HepG2 (cell line): ENCODE measurements at regions not wholly inside any gene's neighbourhood (a gene's known extent, or its start where the extent isn't known, plus 50 kb on each side); places are given as distances from the start of the nearest gene placed in this dataset.

Experiments used
- ATAC-seq: fragments of 200-7000 bp; cut with Tn5 transposase; 3 replicates; pipeline ENCODE4 v1.9.1; 2020; ENCODE audit warnings: mild to moderate bottlenecking, moderate library complexity
- BruUV-seq: library from RNA; stranded (reverse); fragments of 400-500 nt; replicated peaks from 2 replicates; lab custom pipeline; 2021; lab: Mats Ljungman, UMichigan
- CTCF ChIA-PET: fragments of 300-600 bp; formaldehyde crosslinking; extraction: SDS; loops from one replicate; lab custom pipeline; 2021; ENCODE audit warnings: low total read pairs, inconsistent platforms, low intra/inter-chr PET ratio; lab: Yijun Ruan, JAX
- POLR2A ChIA-PET: fragments of 350-600 bp; sonication (Branson Sonifier 250); formaldehyde crosslinking; loops from one replicate; lab custom pipeline; 2020; ENCODE audit warnings: antibody characterized with exemption, inconsistent platforms; lab: Yijun Ruan, JAX
- DNase-seq: peaks from one replicate; pipeline ENCODE4 v3.0.0-alpha.2; 2015; ENCODE audit warnings: low spot score
- FAIRE-seq: peaks from 3 replicates; lab custom pipeline; 2011; peaks lifted over from hg19 to GRCh38; lab: Jason Lieb, UNC
- H2AFZ ChIP-seq: one replicate; pipeline ENCODE4 v1.6.1; 2011; ENCODE audit warnings: low read length, inconsistent platforms
- H3K27ac ChIP-seq: fragments of 300-600 bp; 3 replicates; pipeline ENCODE4 v1.8.0; 2011; ENCODE audit warnings: mixed run types, mild to moderate bottlenecking, mixed read lengths, low read length, inconsistent platforms; ENCODE audit not compliant: insufficient read depth; ENCODE audit errors: extremely low read length
- H3K27me3 ChIP-seq, 2 experiments: fragments of 200-600 bp in 1 of 2; 2 replicates in 1 of 2; 3 replicates in 1 of 2; pipeline versions ENCODE4 v1.6.0 to v1.8.0; 2011; ENCODE audit warnings: low read length in 2 of 2, mild to moderate bottlenecking in 2 of 2, moderate library complexity in 2 of 2, inconsistent platforms in 1 of 2; ENCODE audit not compliant: insufficient read depth in 2 of 2, control insufficient read depth in 1 of 2
- H3K36me3 ChIP-seq, 2 experiments: fragments of 200-600 bp in 1 of 2; replicated peaks in 1 of 2; 2 replicates in 1 of 2; 3 replicates in 1 of 2; pipeline versions ENCODE4 v1.5.1 to v1.8.0; 2011; ENCODE audit warnings: low read length in 2 of 2, inconsistent platforms in 1 of 2; ENCODE audit not compliant: insufficient read depth in 2 of 2, control insufficient read depth in 1 of 2
- H3K4me1 ChIP-seq: 2 replicates; pipeline ENCODE4 v1.5.1; 2012; ENCODE audit warnings: low read length, inconsistent platforms; ENCODE audit not compliant: insufficient read depth
- H3K4me2 ChIP-seq: 2 replicates; pipeline ENCODE4 v1.6.0; 2011; ENCODE audit warnings: low read depth, low read length, inconsistent platforms
- H3K4me3 ChIP-seq, 3 experiments: fragments of 200-600 bp in 1 of 3; sonication (generic), shearing (Covaris generic) in 1 of 3; replicated peaks in 1 of 3; 2 replicates each; pipeline ENCODE4 v1.5.1; 2011 to 2016; ENCODE audit warnings: low read length in 3 of 3, inconsistent platforms in 2 of 3, low read depth in 2 of 3, mild to moderate bottlenecking in 2 of 3, control low read depth in 1 of 3, mixed read lengths in 1 of 3; ENCODE audit not compliant: insufficient read depth in 1 of 3
- H3K79me2 ChIP-seq: one replicate; pipeline ENCODE4 v1.6.1; 2011; ENCODE audit warnings: low read length, inconsistent platforms; ENCODE audit not compliant: insufficient read depth
- H3K9ac ChIP-seq: 2 replicates; pipeline ENCODE4 v1.6.0; 2011; ENCODE audit warnings: mild to moderate bottlenecking, low read depth, low read length, inconsistent platforms; ENCODE audit not compliant: insufficient read depth
- H3K9me3 ChIP-seq: 2 replicates; pipeline ENCODE4 v1.5.1; 2012; ENCODE audit warnings: mild to moderate bottlenecking, low read length
- H4K20me1 ChIP-seq: 2 replicates; pipeline ENCODE4 v1.6.0; 2011; ENCODE audit warnings: inconsistent platforms, mild to moderate bottlenecking, low read length, moderate library complexity; ENCODE audit not compliant: insufficient read depth
- ADNP ChIP-seq: sonication (generic); formaldehyde crosslinking; IDR thresholded peaks from 2 replicates; pipeline ENCODE4 v1.4.0; 2020; ENCODE audit warnings: missing genetic modification reagents
- E2F1 ChIP-seq: sonication (generic); formaldehyde crosslinking; IDR thresholded peaks from 2 replicates; pipeline ENCODE4 v1.5.0; 2020; ENCODE audit warnings: missing genetic modification reagents
- ETS1 ChIP-seq: sonication (generic); formaldehyde crosslinking; IDR thresholded peaks from 2 replicates; pipeline ENCODE4 v1.4.0; 2020; ENCODE audit warnings: missing genetic modification reagents
- GABPA ChIP-seq, 2 experiments: IDR thresholded peaks; 2 replicates each; pipeline ENCODE4 v1.6.1; 2011 to 2016; ENCODE audit warnings: low read depth in 2 of 2, low read length in 1 of 2, missing biosample characterization in 1 of 2, missing genetic modification characterization in 1 of 2
- GATAD1 ChIP-seq: IDR thresholded peaks from 2 replicates; pipeline ENCODE4 v1.6.1; 2016; ENCODE audit warnings: missing genetic modification reagents, missing compliant biosample characterization
- HDAC1 ChIP-seq: sonication (generic); formaldehyde crosslinking; IDR thresholded peaks from 2 replicates; pipeline ENCODE4 v1.5.1; 2020; ENCODE audit warnings: mild to moderate bottlenecking, missing genetic modification reagents
- HIC2 ChIP-seq: sonication (generic); formaldehyde crosslinking; IDR thresholded peaks from 2 replicates; pipeline ENCODE4 v1.9.0; 2022; ENCODE audit warnings: low read depth, missing genetic modification reagents
- KDM3A ChIP-seq: IDR thresholded peaks from 2 replicates; pipeline ENCODE4 v1.6.1; 2018; ENCODE audit warnings: low read depth, missing compliant biosample characterization
- ZBTB1 ChIP-seq: sonication (generic); formaldehyde crosslinking; IDR thresholded peaks from 2 replicates; pipeline ENCODE4 v1.4.0; 2020; ENCODE audit warnings: missing genetic modification reagents, borderline replicate concordance
- ZBTB20 ChIP-seq: sonication (generic); formaldehyde crosslinking; IDR thresholded peaks from 2 replicates; pipeline ENCODE4 v1.8.1; 2023; ENCODE audit warnings: missing genetic modification reagents, low read depth, mild to moderate bottlenecking, borderline replicate concordance
- ZNF282 ChIP-seq: fragments of 450-650 bp; IDR thresholded peaks from 2 replicates; pipeline ENCODE4 v1.6.1; 2018; ENCODE audit not compliant: partially characterized antibody
- ZNF556 ChIP-seq: sonication (generic); formaldehyde crosslinking; IDR thresholded peaks from 2 replicates; pipeline ENCODE4 v1.4.0; 2020; ENCODE audit warnings: mild to moderate bottlenecking, missing genetic modification reagents, borderline replicate concordance
- ZNF773 ChIP-seq: sonication (generic); formaldehyde crosslinking; IDR thresholded peaks from 2 replicates; pipeline ENCODE4 v1.4.0; 2020; ENCODE audit warnings: missing genetic modification reagents, borderline replicate concordance
- ZNF839 ChIP-seq: sonication (generic); formaldehyde crosslinking; IDR thresholded peaks from 2 replicates; pipeline ENCODE4 v1.4.0; 2020; ENCODE audit warnings: missing genetic modification reagents, mild to moderate bottlenecking, borderline replicate concordance
- WGBS: methylation state at CpG from one replicate; pipeline ENCODE4 v1.1.6; 2017; ENCODE audit warnings: low lambda C conversion rate; 5-methylcytosine and 5-hydroxymethylcytosine counted together
- in situ Hi-C: cut with HindIII; loops from 2 replicates; pipeline ENCODE4 v1.10.0; 2017; ENCODE audit warnings: low pct_unique_long_range_greater_than_20kb; ENCODE audit not compliant: extremely low pct_ligation_motif_present
- intact Hi-C: fragments of 100-400 bp; cut with micrococcal nuclease; formaldehyde crosslinking; loops from one replicate; pipeline ENCODE4 v1.10.0; 2022; ENCODE audit not compliant: unreplicated experiment

- BruUV-seq, result no TSS peak
- Histone ChIP-seq H3K27me3 (no peaks in the 10 kb centered on the region), H3K4me2 (no peak overlapping the region), H3K4me1 (peaks cover 21% of the 10 kb centered on the region), H3K79me2 (no peaks in the 10 kb centered on the region), H2AFZ (no peak overlapping the region), H3K27ac (no peak overlapping the region), H4K20me1 (no peaks in the 10 kb centered on the region), H3K4me3 (no peak overlapping the region), H3K9ac (no peak overlapping the region), H3K9me3 (no peaks in the 10 kb centered on the region), H3K36me3 (no peaks in the 10 kb centered on the region)
- FAIRE-seq (no peak), DNase-seq (no peak), ATAC-seq (no peak)
- in situ Hi-C loops, result no loop called here
- CTCF ChIA-PET, result no interaction called here
- POLR2A ChIA-PET, result interaction anchor here (1.3 kb wide), 1 partner anchor 71 kb away, joined by 4 read pairs; the partner anchor contains the start of gene CETN3
- 12% methylated on average over 5 of the region's 5 CpGs for WGBS
- intact Hi-C loops, result no loop called here
- TF ChIP-seq ZNF282, result no peak
- TF ChIP-seq ZNF773 (CRISPR knock-in tag), result no peak
- TF ChIP-seq GATAD1 (CRISPR knock-in tag), result no peak
- no peak for TF ChIP-seq E2F1 (CRISPR knock-in tag)
- TF ChIP-seq KDM3A, result no peak
- TF ChIP-seq ADNP (CRISPR knock-in tag), result no peak
- no peak for TF ChIP-seq ZBTB20 (CRISPR knock-in tag)
- TF ChIP-seq ZBTB1 (CRISPR knock-in tag), result no peak
- TF ChIP-seq ZNF556 (CRISPR knock-in tag), result no peak
- TF ChIP-seq HDAC1, result no peak
- TF ChIP-seq ETS1 (CRISPR knock-in tag), result no peak
- no peak for TF ChIP-seq HIC2 (CRISPR knock-in tag)
- no peak for TF ChIP-seq GABPA (IDR thresholded peaks at IDR 0.05; ENCODE audit: low read depth, low read length)
- no peak for TF ChIP-seq GABPA (CRISPR knock-in tag; IDR thresholded peaks at IDR 0.05; ENCODE audit: low read depth)
- TF ChIP-seq ZNF839 (CRISPR knock-in tag), result no peak
Measured at GRCh38 chr5:90338712-90339372, 70.7 kb downstream of the CETN3 start.
